PC-9 (cell line): ENCODE measurements at regions not wholly inside any gene's neighbourhood (a gene's known extent, or its start where the extent isn't known, plus 50 kb on each side); places are given as distances from the start of the nearest gene placed in this dataset.

Source experiments
- BruUV-seq: library from RNA; stranded (reverse); fragments of 400-500 nt; replicated peaks from 2 replicates; lab custom pipeline; 2021; lab: Mats Ljungman, UMichigan
- CTCF ChIA-PET: fragments of 300-600 bp; sonication (Branson Sonifier 250); formaldehyde crosslinking; loops from one replicate; lab custom pipeline; 2022; ENCODE audit warnings: antibody characterized with exemption; lab: Charles Lee
- POLR2A ChIA-PET: fragments of 300-600 bp; sonication (Branson Sonifier 250); formaldehyde crosslinking; loops from one replicate; lab custom pipeline; 2022; ENCODE audit warnings: antibody characterized with exemption; ENCODE audit not compliant: unreplicated experiment; lab: Charles Lee
- DNase-seq, 2 experiments: peaks; one replicate each; pipeline versions ENCODE4 v3.0.0 to v3.0.0-alpha.2; 2015 to 2022; ENCODE audit warnings: mixed read lengths in 1 of 2
- H2AFZ ChIP-seq: fragments of 200-600 bp; sonication (generic); 2 replicates; pipeline ENCODE4 v1.8.1; 2017; ENCODE audit warnings: antibody characterized with exemption
- H3F3A ChIP-seq: fragments of 200-600 bp; sonication (generic); 2 replicates; pipeline ENCODE4 v1.8.1; 2017; ENCODE audit warnings: antibody characterized with exemption, mild to moderate bottlenecking, low read depth; ENCODE audit not compliant: insufficient read depth
- H3K27ac ChIP-seq: fragments of 200-600 bp; sonication (generic); 2 replicates; pipeline ENCODE4 v1.6.1; 2016; ENCODE audit warnings: mixed run types
- H3K27me3 ChIP-seq: fragments of 200-600 bp; sonication (generic); 2 replicates; pipeline ENCODE4 v1.6.1; 2016; ENCODE audit warnings: low read depth, mixed run types; ENCODE audit not compliant: insufficient read depth
- H3K36me3 ChIP-seq: fragments of 200-600 bp; sonication (generic); 2 replicates; pipeline ENCODE4 v1.6.1; 2016; ENCODE audit warnings: low read depth, mixed run types
- H3K4me1 ChIP-seq: fragments of 200-600 bp; sonication (generic); replicated peaks from 2 replicates; pipeline ENCODE4 v1.6.1; 2016; ENCODE audit warnings: mixed run types; ENCODE audit not compliant: insufficient read depth
- H3K4me2 ChIP-seq: fragments of 200-600 bp; sonication (generic); 2 replicates; pipeline ENCODE4 v1.6.1; 2017; ENCODE audit warnings: mixed run types
- H3K4me3 ChIP-seq: fragments of 200-600 bp; sonication (generic); 2 replicates; pipeline ENCODE4 v1.6.1; 2016; ENCODE audit warnings: mixed run types
- H3K79me2 ChIP-seq: fragments of 200-600 bp; sonication (generic); 2 replicates; pipeline ENCODE4 v1.6.1; 2017; ENCODE audit warnings: low read depth, mixed run types
- H3K9me2 ChIP-seq: fragments of 200-600 bp; sonication (generic); 2 replicates; pipeline ENCODE4 v1.8.1; 2017; ENCODE audit warnings: mild to moderate bottlenecking; ENCODE audit not compliant: insufficient read depth
- H3K9me3 ChIP-seq: fragments of 200-600 bp; sonication (generic); 2 replicates; pipeline ENCODE4 v1.8.1; 2016; ENCODE audit warnings: low read depth; ENCODE audit not compliant: insufficient read depth
- H4K20me1 ChIP-seq: fragments of 200-600 bp; sonication (generic); 2 replicates; pipeline ENCODE4 v1.8.1; 2017; ENCODE audit not compliant: insufficient read depth
- EZH2 ChIP-seq: fragments of 200-600 bp; sonication (generic); IDR thresholded peaks from 2 replicates; pipeline ENCODE4 v1.8.0; 2017; ENCODE audit warnings: antibody characterized with exemption, low read depth
- intact Hi-C: fragments of 100-400 bp; cut with micrococcal nuclease; formaldehyde crosslinking; loops from one replicate; pipeline ENCODE4 v1.10.0; 2022; ENCODE audit not compliant: unreplicated experiment
- TF ChIP-seq, protein P1 (sequence below): fragments of 200-600 bp; sonication (generic); conservative IDR thresholded peaks from 2 replicates; pipeline ENCODE4 v1.6.1; 2017; ENCODE audit warnings: mixed run types, antibody characterized with exemption, mild to moderate bottlenecking, moderate library complexity

DNA sequence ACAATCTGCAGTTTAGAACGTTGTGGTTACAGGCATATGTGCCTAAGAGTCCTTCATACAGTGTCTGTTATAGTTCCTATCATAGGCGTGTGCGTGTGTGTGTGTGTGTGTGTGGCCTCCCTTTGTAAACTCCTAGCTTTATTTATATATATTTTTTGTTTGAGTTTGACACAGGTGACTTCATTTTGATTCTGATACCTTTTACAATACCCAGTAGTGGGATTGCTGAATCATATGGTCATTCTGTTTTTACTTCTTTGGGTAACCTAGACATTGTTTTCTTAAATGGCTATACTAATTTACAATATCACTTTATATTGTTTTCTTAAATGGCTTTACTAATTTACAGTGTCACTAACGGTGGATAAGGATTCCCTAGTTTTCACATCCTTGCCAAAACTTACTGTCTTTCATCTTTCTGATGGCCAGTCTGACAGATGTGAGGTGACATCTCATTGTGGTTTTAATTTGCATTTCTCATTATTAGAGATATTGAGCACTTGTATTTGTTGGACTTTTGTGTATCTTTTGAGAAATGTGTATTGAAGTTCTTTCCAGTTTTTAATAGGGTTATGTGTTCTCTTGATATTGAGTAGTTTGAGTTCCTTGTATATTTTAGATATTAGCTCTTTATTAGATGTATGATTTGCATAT is 211.1 kb upstream of the NUDT6 start:
- Histone ChIP-seq H3K4me2 (no peak overlapping the region), H3K36me3 (no peaks in the 10 kb centered on the region), H3K27ac (no peak overlapping the region), H3K4me3 (no peak overlapping the region), H3K9me3 (no peaks in the 10 kb centered on the region; the same call in 1 of the 2 replicates), H3K79me2 (no peaks in the 10 kb centered on the region), H2AFZ (no peak overlapping the region), H3F3A (no peaks in the 10 kb centered on the region), H4K20me1 (no peaks in the 10 kb centered on the region), H3K27me3 (no peaks in the 10 kb centered on the region), H3K4me1 (no peaks in the 10 kb centered on the region), H3K9me2 (no peaks in the 10 kb centered on the region)
- TF ChIP-seq EZH2 = no peak
- TF ChIP-seq, protein P1, sequence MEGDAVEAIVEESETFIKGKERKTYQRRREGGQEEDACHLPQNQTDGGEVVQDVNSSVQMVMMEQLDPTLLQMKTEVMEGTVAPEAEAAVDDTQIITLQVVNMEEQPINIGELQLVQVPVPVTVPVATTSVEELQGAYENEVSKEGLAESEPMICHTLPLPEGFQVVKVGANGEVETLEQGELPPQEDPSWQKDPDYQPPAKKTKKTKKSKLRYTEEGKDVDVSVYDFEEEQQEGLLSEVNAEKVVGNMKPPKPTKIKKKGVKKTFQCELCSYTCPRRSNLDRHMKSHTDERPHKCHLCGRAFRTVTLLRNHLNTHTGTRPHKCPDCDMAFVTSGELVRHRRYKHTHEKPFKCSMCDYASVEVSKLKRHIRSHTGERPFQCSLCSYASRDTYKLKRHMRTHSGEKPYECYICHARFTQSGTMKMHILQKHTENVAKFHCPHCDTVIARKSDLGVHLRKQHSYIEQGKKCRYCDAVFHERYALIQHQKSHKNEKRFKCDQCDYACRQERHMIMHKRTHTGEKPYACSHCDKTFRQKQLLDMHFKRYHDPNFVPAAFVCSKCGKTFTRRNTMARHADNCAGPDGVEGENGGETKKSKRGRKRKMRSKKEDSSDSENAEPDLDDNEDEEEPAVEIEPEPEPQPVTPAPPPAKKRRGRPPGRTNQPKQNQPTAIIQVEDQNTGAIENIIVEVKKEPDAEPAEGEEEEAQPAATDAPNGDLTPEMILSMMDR = no peak
- BruUV-seq = no TSS peak
- ChIA-PET POLR2A (interaction anchor here (0.6 kb wide), 1 partner anchor 530 kb away, joined by 3 read pairs; no protein-coding TSS in a partner anchor), CTCF (interaction anchor here (0.6 kb wide), 1 partner anchor 32 kb away, joined by 5 read pairs; no protein-coding TSS in a partner anchor)
- intact Hi-C loops = no loop called here
- no peak for DNase-seq

DNA sequence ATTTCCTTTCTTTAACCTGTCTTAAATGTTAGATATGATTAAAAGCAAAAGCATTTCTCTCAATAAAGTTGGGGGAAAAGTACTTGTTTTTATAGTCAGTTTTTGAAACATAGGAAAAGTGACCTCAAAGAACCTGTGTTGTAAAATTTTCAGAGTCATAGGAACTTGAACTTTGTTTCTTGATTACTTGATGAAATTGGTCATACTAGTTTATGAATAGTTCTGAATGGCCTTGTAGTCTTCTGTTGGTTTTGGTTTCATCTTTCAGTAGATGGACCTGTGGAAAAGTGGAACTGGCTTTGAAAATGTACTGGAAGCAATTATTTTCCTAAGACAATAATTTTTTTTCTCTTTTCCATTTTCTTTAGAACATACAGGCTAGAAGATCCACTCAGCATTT is 222.2 kb upstream of the NUDT6 start:
- Histone ChIP-seq H3F3A (no peaks in the 10 kb centered on the region; the same call in 1 of the 2 replicates), H4K20me1 (no peaks in the 10 kb centered on the region), H3K79me2 (no peaks in the 10 kb centered on the region), H3K9me2 (no peaks in the 10 kb centered on the region; the same call in 1 of the 2 replicates), H3K4me1 (no peaks in the 10 kb centered on the region), H3K4me2 (no peak overlapping the region), H3K9me3 (no peaks in the 10 kb centered on the region), H3K36me3 (no peaks in the 10 kb centered on the region), H2AFZ (no peak overlapping the region), H3K27me3 (no peaks in the 10 kb centered on the region), H3K4me3 (no peak overlapping the region), H3K27ac (no peak overlapping the region)
- peak in 1 of 2 experiments; percentile 9 for DNase-seq
- CTCF ChIA-PET = no interaction called here
- no TSS peak for BruUV-seq
- intact Hi-C loops = no loop called here
- POLR2A ChIA-PET = no interaction called here
- TF ChIP-seq, protein P1 = no peak

DNA sequence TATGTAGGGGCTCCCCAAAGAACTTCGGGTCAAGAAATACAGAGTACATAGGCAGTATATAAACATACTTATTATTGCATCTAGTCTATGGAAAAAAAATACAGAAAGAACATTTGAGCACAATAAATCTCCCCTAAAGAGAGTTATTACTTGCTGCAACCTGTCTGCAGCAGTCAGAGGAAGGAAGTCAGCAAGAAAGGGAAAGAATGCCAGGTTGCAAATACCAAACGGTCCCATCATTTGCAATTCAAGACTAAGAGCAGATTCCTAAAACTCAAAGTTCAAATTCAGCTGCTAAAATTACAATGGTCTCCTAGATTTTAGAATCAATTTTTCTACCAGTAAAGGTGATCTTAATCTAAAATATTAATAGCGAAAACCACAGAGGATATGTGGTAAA is 236.2 kb upstream of the NUDT6 start:
- ChIA-PET CTCF (no interaction called here), POLR2A (no interaction called here)
- Histone ChIP-seq H3K9me3 (0 out of 2 replicates have a peak, but pooled peaks cover 6% of the 10 kb centered on the region), H4K20me1 (no peaks in the 10 kb centered on the region), H3K27me3 (no peaks in the 10 kb centered on the region), H3K4me3 (no peak overlapping the region), H3K4me2 (no peak overlapping the region), H3F3A (no peaks in the 10 kb centered on the region), H3K79me2 (no peaks in the 10 kb centered on the region), H2AFZ (no peak overlapping the region), H3K9me2 (no peaks in the 10 kb centered on the region), H3K4me1 (no peaks in the 10 kb centered on the region), H3K27ac (no peak overlapping the region), H3K36me3 (no peaks in the 10 kb centered on the region)
- DNase-seq = peak in 1 of 2 experiments; percentile 9
- TF ChIP-seq, protein P1 = no peak
- TF ChIP-seq EZH2 = no peak
- BruUV-seq = no TSS peak
- intact Hi-C loops = no loop called here
